A673 (cell line): ENCODE measurements at regions not wholly inside any gene's neighbourhood (a gene's known extent, or its start where the extent isn't known, plus 50 kb on each side); places are given as distances from the start of the nearest gene placed in this dataset.

Source experiments
- BruUV-seq: library from RNA; stranded (reverse); fragments of 400-500 nt; replicated peaks from 2 replicates; lab custom pipeline; 2021; lab: Mats Ljungman, UMichigan
- CTCF ChIA-PET: fragments of 300-600 bp; sonication (Branson Sonifier 250); formaldehyde crosslinking; loops from one replicate; lab custom pipeline; 2022; ENCODE audit warnings: antibody characterized with exemption; lab: Charles Lee
- POLR2A ChIA-PET: fragments of 300-600 bp; sonication (Branson Sonifier 250); formaldehyde crosslinking; loops from one replicate; lab custom pipeline; 2022; ENCODE audit warnings: antibody characterized with exemption; ENCODE audit not compliant: low non-redundant PET; lab: Charles Lee
- DNase-seq: peaks from one replicate; pipeline ENCODE4 v3.0.0-alpha.2; 2015; ENCODE audit warnings: low spot score
- H3K27ac ChIP-seq: fragments of 200-600 bp; sonication (generic); 2 replicates; pipeline ENCODE4 v1.5.1; 2016; ENCODE audit warnings: mixed run types, low read depth, mild to moderate bottlenecking, mixed read lengths, antibody characterized with exemption, low read length; ENCODE audit not compliant: poor library complexity, severe bottlenecking
- H3K27me3 ChIP-seq: fragments of 200-600 bp; sonication (generic); replicated peaks from 2 replicates; pipeline ENCODE4 v1.6.1; 2017; ENCODE audit warnings: mixed run types, low read depth, mild to moderate bottlenecking, mixed read lengths, antibody characterized with exemption, low read length; ENCODE audit not compliant: insufficient read depth, poor library complexity
- H3K36me3 ChIP-seq: fragments of 200-600 bp; sonication (generic); 2 replicates; pipeline ENCODE4 v1.6.1; 2016; ENCODE audit warnings: mixed run types, mild to moderate bottlenecking, mixed read lengths, antibody characterized with exemption, low read length; ENCODE audit not compliant: insufficient read depth, poor library complexity, severe bottlenecking
- H3K4me1 ChIP-seq: fragments of 200-600 bp; sonication (generic); 2 replicates; pipeline ENCODE4 v1.6.1; 2017; ENCODE audit warnings: mixed run types, mild to moderate bottlenecking, mixed read lengths, antibody characterized with exemption, low read length; ENCODE audit not compliant: insufficient read depth, poor library complexity, severe bottlenecking
- H3K4me3 ChIP-seq: fragments of 200-600 bp; sonication (generic); 2 replicates; pipeline ENCODE4 v1.5.1; 2016; ENCODE audit warnings: low read depth, mixed run types, mild to moderate bottlenecking, mixed read lengths, low read length; ENCODE audit not compliant: poor library complexity, severe bottlenecking
- H3K9me3 ChIP-seq: fragments of 200-600 bp; sonication (generic); 2 replicates; pipeline ENCODE4 v1.6.1; 2016; ENCODE audit warnings: mixed run types, low read depth, mild to moderate bottlenecking, mixed read lengths, antibody characterized with exemption, low read length; ENCODE audit not compliant: poor library complexity, severe bottlenecking
- CTCF ChIP-seq: fragments of 300-800, 200-600 bp; sonication (generic); conservative IDR thresholded peaks from 2 replicates; pipeline ENCODE4 v1.5.1; 2017; ENCODE audit warnings: low read depth, mild to moderate bottlenecking, antibody characterized with exemption, low read length, moderate library complexity, mixed read lengths
- EZH2 ChIP-seq: fragments of 200-600 bp; sonication (generic); IDR thresholded peaks from 2 replicates; pipeline ENCODE4 v1.6.1; 2017; ENCODE audit warnings: borderline replicate concordance, low read depth, mild to moderate bottlenecking, mixed read lengths, antibody characterized with exemption, low read length; ENCODE audit not compliant: poor library complexity, severe bottlenecking
- intact Hi-C: fragments of 100-400 bp; cut with micrococcal nuclease; formaldehyde crosslinking; loops from one replicate; pipeline ENCODE4 v1.10.0; 2022; ENCODE audit not compliant: unreplicated experiment

- ChIA-PET POLR2A (no interaction called here), CTCF (no interaction called here)
- Histone ChIP-seq H3K9me3 (no peaks in the 10 kb centered on the region), H3K27ac (no peak overlapping the region), H3K4me1 (no peaks in the 10 kb centered on the region), H3K36me3 (no peaks in the 10 kb centered on the region), H3K27me3 (no peaks in the 10 kb centered on the region), H3K4me3 (no peak overlapping the region)
- no peak for DNase-seq
- TF ChIP-seq EZH2 (no peak), CTCF (no peak)
- BruUV-seq, result no TSS peak
- intact Hi-C loops, result no loop called here
Measured at GRCh38 chr5:9710069-9710468, 79.9 kb upstream of the TAS2R1 start.

- BruUV-seq, result no TSS peak
- Histone ChIP-seq H3K27me3 (no peaks in the 10 kb centered on the region), H3K27ac (no peak overlapping the region), H3K4me3 (no peak overlapping the region), H3K4me1 (no peaks in the 10 kb centered on the region), H3K36me3 (no peaks in the 10 kb centered on the region), H3K9me3 (no peaks in the 10 kb centered on the region)
- POLR2A ChIA-PET, result no interaction called here
- intact Hi-C loops, result no loop called here
- CTCF ChIA-PET, result no interaction called here
- TF ChIP-seq EZH2, result no peak
- TF ChIP-seq CTCF, result no peak
- DNase-seq, result no peak
Measured at GRCh38 chr5:9707732-9708462, 77.7 kb upstream of the TAS2R1 start.

GRCh38 chr5:9699681-9700080 lies 69.5 kb upstream of the TAS2R1 start:
- H3K27ac ChIP-seq, result no peak overlapping the region
- no peaks in the 10 kb centered on the region for H3K36me3 ChIP-seq
- CTCF ChIA-PET, result no interaction called here

More at GRCh38 chr5:9699681-9700080, 69.5 kb upstream of the TAS2R1 start:
- Histone ChIP-seq H3K9me3 (no peaks in the 10 kb centered on the region), H3K4me1 (no peaks in the 10 kb centered on the region), H3K27me3 (no peaks in the 10 kb centered on the region), H3K4me3 (no peak overlapping the region)
- intact Hi-C loops, result no loop called here
- POLR2A ChIA-PET, result no interaction called here
- BruUV-seq, result no TSS peak
- DNase-seq, result no peak
- TF ChIP-seq CTCF, result no peak
- no peak for TF ChIP-seq EZH2
